ENCODE measurements at regions not wholly inside any gene's neighbourhood (a gene's known extent, or its start where the extent isn't known, plus 50 kb on each side); places are given as distances from the start of the nearest gene placed in this dataset.

DNA sequence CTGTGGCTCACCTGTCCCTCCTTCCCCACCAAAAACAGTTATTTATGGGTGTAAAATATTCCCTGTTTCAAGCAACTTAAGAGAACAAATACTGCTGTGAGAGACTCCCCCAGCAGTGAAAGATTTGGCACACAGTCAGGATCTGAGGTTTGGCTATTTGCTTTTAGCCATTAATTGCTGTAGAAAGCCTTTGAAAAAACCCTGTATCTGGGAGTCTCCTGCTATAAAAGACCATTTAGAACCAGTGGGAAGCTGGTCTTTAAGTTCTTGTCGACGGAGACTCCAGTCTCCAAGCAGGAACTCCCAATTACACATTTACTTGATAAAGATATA is 55.1 kb upstream of the PCSK6 start:
- TF ChIP-seq, protein P1, sequence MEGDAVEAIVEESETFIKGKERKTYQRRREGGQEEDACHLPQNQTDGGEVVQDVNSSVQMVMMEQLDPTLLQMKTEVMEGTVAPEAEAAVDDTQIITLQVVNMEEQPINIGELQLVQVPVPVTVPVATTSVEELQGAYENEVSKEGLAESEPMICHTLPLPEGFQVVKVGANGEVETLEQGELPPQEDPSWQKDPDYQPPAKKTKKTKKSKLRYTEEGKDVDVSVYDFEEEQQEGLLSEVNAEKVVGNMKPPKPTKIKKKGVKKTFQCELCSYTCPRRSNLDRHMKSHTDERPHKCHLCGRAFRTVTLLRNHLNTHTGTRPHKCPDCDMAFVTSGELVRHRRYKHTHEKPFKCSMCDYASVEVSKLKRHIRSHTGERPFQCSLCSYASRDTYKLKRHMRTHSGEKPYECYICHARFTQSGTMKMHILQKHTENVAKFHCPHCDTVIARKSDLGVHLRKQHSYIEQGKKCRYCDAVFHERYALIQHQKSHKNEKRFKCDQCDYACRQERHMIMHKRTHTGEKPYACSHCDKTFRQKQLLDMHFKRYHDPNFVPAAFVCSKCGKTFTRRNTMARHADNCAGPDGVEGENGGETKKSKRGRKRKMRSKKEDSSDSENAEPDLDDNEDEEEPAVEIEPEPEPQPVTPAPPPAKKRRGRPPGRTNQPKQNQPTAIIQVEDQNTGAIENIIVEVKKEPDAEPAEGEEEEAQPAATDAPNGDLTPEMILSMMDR (IDR thresholded peaks at IDR 0.05): no peak
- TF ChIP-seq ZFX (IDR thresholded peaks at IDR 0.05; ENCODE audit: borderline replicate concordance): no peak
